Pancreas (tissue), 10 donors: ENCODE measurements at regions not wholly inside any gene's neighbourhood (a gene's known extent, or its start where the extent isn't known, plus 50 kb on each side); places are given as distances from the start of the nearest gene placed in this dataset.

ENCODE experiments used
- ATAC-seq, 4 donors: fragments of 200-7000 bp; cut with Tn5 transposase; one replicate each; pipeline versions ENCODE4 v1.8.0 to v1.9.1; 2020; ENCODE audit warnings: mild to moderate bottlenecking in 4 of 4, moderate library complexity in 4 of 4
- DNase-seq, 6 donors: peaks; one replicate each; pipeline ENCODE4 v3.0.0-alpha.2; 2020
- FAIRE-seq: peaks from 2 replicates; lab custom pipeline; 2012; peaks lifted over from hg19 to GRCh38; lab: Jason Lieb, UNC
- H3K27ac ChIP-seq, 4 donors: fragments of 200-600 bp; sonication (generic); 1 replicate in 3 of 4; 2 replicates in 1 of 4; pipeline versions ENCODE4 v1.5.0 to v1.8.0; 2020
- H3K27me3 ChIP-seq, 4 donors: fragments of 200-600 bp; one replicate each; pipeline ENCODE4 v1.8.0; 2021
- H3K36me3 ChIP-seq, 3 donors: fragments of 200-600 bp; sonication (generic) in 1 of 3; one replicate each; pipeline versions ENCODE4 v1.5.0 to v1.8.0; 2020 to 2021
- H3K4me1 ChIP-seq, 3 donors: fragments of 200-600 bp; one replicate each; pipeline ENCODE4 v1.8.0; 2021
- H3K4me3 ChIP-seq, 4 donors: fragments of 200-600 bp; sonication (generic) in 2 of 4; one replicate each; pipeline versions ENCODE4 v1.5.0 to v1.8.0; 2020 to 2021
- H3K9me3 ChIP-seq, 4 donors: fragments of 200-600 bp; one replicate each; pipeline ENCODE4 v1.8.0; 2021
- CTCF ChIP-seq, 4 donors: fragments of 200-600 bp; sonication (generic) in 3 of 4; IDR thresholded peaks; one replicate each; pipeline versions ENCODE4 v1.5.0 to v1.8.0; 2021; ENCODE audit warnings: antibody characterized with exemption in 4 of 4
- WGBS, 2 donors: extraction: QIAGEN DNeasy Blood & Tissue Kit; methylation state at CpG; one replicate each; pipeline ENCODE4 v1.1.7; 2013; 5-methylcytosine and 5-hydroxymethylcytosine counted together
- intact Hi-C, 3 donors: fragments of 100-400 bp; cut with DNase I; formaldehyde crosslinking; loops; one replicate each; pipeline versions ENCODE4 v1.11.1 to v1.14.2; 2022
- donor health status: healthy with polysubstance abuse.
- donor health status: DM: no; HTN: no; CAD: no; lungs with moderate emphysema.
- donor health status: DM: no; HTN: no; CAD: no.
- donor health status: control.
- donor health status: control.
- donor health status: Bipolar disorder and iron deficiency.
- donor health status: DM: yes; HTN: yes; CAD: no.
- donor health status: DM: no; HTN: no; CAD: no.
- donor health status: DM: no; HTN: no; CAD: no.
- donor health status: DM: yes; HTN: yes; CAD: no.

- Histone ChIP-seq H3K27me3 (no peaks in the 10 kb centered on the region), H3K4me3 (no peak overlapping the region), H3K36me3 (no peaks in the 10 kb centered on the region), H3K9me3 (no peaks in the 10 kb centered on the region), H3K27ac (no peak overlapping the region), H3K4me1 (peaks cover 0 to 3% (median 0%) of the 10 kb centered on the region in 3 donors)
- DNase-seq (no peak), ATAC-seq (peak in 1 of 4 donors; percentile 51), FAIRE-seq (no peak)
- intact Hi-C loops = no loop called here
- no peak for TF ChIP-seq CTCF (IDR thresholded peaks at IDR 0.05)
- 33 to 35% methylated on average over 1 of the region's 1 CpG for WGBS, 2 donors
These were observed 114.2 kb upstream of the ARID2 start for GRCh38 chr12:45615268-45615667.

DNA sequence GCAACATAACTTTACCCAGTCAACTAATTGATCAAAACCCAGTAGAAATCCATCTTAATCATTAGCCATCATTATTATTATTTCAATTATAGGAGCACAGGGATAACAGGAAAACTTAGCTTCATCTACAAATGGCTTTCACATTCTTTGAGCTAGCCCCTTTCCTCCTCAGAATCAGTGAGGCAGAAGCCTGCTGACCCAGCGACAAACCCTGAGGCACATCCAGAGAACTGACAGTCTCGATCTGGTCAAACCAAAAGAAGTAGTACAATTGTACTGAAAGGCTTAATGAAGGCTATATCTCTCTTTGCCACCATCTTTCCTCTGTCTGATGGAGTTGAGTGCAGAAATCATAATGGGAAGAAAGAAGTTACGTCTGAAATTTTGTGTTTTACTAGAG lies 109.8 kb upstream of the ARID2 start:
- DNase-seq (no peak), FAIRE-seq (no peak), ATAC-seq (no peak)
- H3K4me3 ChIP-seq = no peak overlapping the region
- H3K27ac ChIP-seq = no peak overlapping the region
- intact Hi-C loops = no loop called here
- no peak for TF ChIP-seq CTCF (IDR thresholded peaks at IDR 0.05)
- H3K9me3 ChIP-seq = no peaks in the 10 kb centered on the region
- peaks cover 0 to 3% (median 0%) of the 10 kb centered on the region in 3 donors for H3K4me1 ChIP-seq
- H3K27me3 ChIP-seq = no peaks in the 10 kb centered on the region
- H3K36me3 ChIP-seq = no peaks in the 10 kb centered on the region
- WGBS, 2 donors = 93 to 95% methylated on average over 3 of the region's 3 CpGs

DNA sequence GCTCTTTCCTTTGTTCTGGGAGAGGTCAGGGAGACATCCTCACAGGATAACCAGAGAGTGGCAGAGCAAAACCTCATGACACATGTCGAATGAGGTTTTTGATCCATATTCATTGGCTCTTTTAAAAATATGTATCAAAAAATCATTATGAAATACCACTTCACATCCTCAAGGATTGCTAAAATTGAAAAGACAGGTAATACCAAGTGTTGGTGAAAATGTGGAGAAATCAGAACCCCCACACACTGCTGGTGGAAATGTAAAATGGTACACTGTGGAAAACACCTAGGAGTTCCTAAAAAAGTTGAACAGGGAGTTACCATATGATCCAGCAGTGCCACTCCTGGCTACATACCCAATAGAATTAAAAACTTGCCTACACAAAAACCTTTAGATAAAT lies 107.8 kb upstream of the ARID2 start:
- no peak for DNase-seq
- Histone ChIP-seq H3K4me1 (no peaks in the 10 kb centered on the region), H3K9me3 (no peaks in the 10 kb centered on the region), H3K27ac (no peak overlapping the region), H3K27me3 (no peaks in the 10 kb centered on the region), H3K36me3 (no peaks in the 10 kb centered on the region), H3K4me3 (no peak overlapping the region)
- no peak for TF ChIP-seq CTCF (IDR thresholded peaks at IDR 0.05)
- ATAC-seq = no peak
- FAIRE-seq = no peak
- 85 to 86% methylated on average over 1 of the region's 1 CpG for WGBS, 2 donors
- intact Hi-C loops = no loop called here

- Histone ChIP-seq H3K4me3 (no peak overlapping the region), H3K27ac (no peak overlapping the region), H3K4me1 (no peaks in the 10 kb centered on the region), H3K36me3 (no peaks in the 10 kb centered on the region), H3K9me3 (no peaks in the 10 kb centered on the region), H3K27me3 (no peaks in the 10 kb centered on the region)
- DNase-seq (no peak), ATAC-seq (no peak), FAIRE-seq (no peak)
- no peak for TF ChIP-seq CTCF (IDR thresholded peaks at IDR 0.05)
- 79% methylated on average over 3 of the region's 3 CpGs for WGBS, 2 donors
- intact Hi-C loops = no loop called here
These were observed 107.1 kb upstream of the ARID2 start for GRCh38 chr12:45622210-45622937.

DNA sequence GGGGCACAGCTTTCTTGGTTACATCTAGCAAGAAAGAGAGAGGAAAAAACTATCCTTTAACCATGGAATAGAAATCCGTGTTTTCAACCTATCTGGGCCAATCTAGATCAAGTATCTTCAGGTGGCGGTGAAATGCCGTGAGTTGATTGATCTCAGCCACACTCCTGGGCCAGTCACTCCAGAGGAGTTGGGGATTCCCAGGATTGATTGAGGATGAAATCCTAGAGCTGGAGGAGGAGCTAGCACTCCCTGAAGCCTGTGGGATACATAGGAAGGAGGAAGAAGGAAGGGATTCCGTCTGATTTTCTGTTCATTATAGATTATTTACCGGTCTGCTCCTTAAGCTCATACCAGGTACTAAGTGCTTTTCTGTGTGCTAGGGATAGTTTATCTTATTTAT lies 106.3 kb upstream of the ARID2 start:
- Histone ChIP-seq H3K27ac (no peak overlapping the region), H3K27me3 (no peaks in the 10 kb centered on the region), H3K36me3 (no peaks in the 10 kb centered on the region), H3K4me3 (no peak overlapping the region), H3K9me3 (no peaks in the 10 kb centered on the region), H3K4me1 (no peaks in the 10 kb centered on the region)
- FAIRE-seq (no peak), DNase-seq (no peak), ATAC-seq (peak in 1 of 4 donors; percentile 42)
- 62 to 64% methylated on average over 5 of the region's 5 CpGs for WGBS, 2 donors
- intact Hi-C loops = no loop called here
- no peak for TF ChIP-seq CTCF (IDR thresholded peaks at IDR 0.05)
